SK-MEL-5 (cell line): ENCODE measurements at regions not wholly inside any gene's neighbourhood (a gene's known extent, or its start where the extent isn't known, plus 50 kb on each side); places are given as distances from the start of the nearest gene placed in this dataset.
"Not testable (repeated sequence)": the region's sequence is repeated elsewhere in the genome, so short reads cannot be mapped to it uniquely, and the experiment has no call there.

ENCODE experiments used
- DNase-seq: peaks from one replicate; pipeline ENCODE4 v3.0.0-alpha.2; 2016; ENCODE audit warnings: low read depth, low spot score
- in situ Hi-C: cut with HindIII; loops from 2 replicates; pipeline ENCODE4 v1.10.0; 2016; ENCODE audit warnings: low sequenced_read_pairs, high pct_unique_total_duplicates, low pct_unique_long_range_greater_than_20kb

DNA sequence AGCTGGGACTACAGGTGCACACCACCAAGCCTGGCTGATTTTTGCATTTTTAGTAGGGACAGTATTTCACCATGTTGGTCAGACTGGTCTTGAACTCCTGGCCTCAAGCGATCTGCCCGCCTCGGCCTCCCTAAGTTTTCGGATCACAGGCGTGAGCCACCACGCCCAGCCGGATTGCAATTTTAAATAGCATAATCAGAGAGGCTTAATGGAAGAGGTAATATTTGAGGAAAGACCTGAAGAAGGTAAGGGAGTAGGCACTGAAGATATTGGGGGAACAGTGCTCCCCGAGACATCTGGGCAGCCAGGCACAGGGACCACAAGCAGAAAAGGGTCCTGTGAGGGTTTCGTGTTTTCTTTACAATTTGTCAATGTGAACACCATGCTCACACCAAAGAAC, 61.4 kb upstream of the USP6NL start:
- DNase-seq = no peak
- in situ Hi-C loops = no loop called here

DNA sequence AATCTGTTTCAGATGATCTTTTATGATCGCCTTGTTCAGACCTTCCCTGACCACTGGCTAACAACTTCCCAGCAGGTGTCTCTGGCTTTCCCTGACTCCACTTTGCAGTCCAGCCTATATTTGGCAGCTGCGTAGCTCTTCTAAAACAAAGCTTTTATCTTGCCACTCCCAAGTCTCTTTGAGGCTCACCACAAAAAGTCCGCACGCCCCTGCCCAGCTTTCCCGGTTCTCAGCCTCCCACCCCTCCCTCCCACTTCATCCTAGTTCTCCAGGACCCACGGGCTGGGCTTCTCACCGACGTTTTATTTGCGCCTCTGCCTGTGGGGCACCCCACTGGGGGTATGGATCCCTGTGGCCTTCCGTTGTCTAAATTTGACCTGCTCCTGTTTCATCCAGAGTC, 58.9 kb upstream of the USP6NL start:
- no peak for DNase-seq
- in situ Hi-C loops = no loop called here

DNA sequence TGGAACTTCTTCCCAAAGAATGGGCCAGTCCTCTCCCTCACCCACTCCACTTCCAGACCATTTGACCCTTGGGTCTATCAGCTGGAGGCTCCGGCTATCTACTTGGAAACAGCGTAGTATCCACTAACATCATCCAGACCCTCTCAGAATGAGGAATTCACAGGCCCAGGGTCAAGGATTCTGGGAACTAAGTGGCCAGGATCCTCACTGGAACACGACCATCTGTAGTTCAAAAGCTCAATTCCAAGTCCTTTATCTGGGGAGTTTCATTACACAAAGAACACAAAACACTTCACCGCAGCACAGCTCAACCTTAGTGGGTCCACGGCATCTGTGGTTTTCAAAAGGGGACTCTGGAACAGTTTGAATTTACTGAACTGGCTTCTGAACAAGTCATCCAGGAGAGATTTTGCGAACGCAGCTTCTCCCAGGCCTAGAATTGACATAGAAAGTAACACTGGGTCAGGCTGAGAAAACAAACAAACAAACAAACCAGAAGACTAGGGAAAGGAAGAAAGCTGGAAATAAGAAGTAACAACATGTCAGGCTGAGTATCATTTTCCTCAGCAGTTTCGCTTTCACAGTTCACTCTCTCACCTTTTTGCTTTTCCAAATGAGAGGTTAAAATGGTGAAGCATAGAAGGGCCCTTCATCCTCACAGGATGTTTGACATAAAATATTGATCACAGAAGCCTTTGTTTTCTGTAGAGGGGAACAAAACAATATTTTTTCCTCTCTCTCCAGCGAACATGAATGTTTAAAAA, 57.6 kb upstream of the USP6NL start:
- in situ Hi-C loops = no loop called here
- DNase-seq = no peak

DNA sequence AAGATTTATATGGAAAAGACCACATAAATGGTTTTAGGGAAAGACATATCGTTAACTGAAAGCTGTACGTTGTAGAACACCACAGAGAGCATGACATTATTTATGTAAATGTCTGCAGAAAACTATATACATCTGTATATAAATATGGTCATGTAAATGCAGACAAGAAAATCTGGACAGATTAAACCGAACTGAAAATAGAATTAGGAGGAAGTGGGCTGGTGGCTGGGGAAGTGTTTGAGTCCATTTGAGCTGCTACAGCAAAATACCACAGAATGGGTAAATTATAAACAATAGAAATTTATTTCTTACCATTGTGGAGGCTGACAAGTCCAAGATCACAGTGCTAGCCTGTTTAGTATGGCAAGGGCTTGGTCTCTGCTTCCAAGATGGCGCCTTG, 56.3 kb upstream of the USP6NL start:
- in situ Hi-C loops = no loop called here
- no peak for DNase-seq

DNA sequence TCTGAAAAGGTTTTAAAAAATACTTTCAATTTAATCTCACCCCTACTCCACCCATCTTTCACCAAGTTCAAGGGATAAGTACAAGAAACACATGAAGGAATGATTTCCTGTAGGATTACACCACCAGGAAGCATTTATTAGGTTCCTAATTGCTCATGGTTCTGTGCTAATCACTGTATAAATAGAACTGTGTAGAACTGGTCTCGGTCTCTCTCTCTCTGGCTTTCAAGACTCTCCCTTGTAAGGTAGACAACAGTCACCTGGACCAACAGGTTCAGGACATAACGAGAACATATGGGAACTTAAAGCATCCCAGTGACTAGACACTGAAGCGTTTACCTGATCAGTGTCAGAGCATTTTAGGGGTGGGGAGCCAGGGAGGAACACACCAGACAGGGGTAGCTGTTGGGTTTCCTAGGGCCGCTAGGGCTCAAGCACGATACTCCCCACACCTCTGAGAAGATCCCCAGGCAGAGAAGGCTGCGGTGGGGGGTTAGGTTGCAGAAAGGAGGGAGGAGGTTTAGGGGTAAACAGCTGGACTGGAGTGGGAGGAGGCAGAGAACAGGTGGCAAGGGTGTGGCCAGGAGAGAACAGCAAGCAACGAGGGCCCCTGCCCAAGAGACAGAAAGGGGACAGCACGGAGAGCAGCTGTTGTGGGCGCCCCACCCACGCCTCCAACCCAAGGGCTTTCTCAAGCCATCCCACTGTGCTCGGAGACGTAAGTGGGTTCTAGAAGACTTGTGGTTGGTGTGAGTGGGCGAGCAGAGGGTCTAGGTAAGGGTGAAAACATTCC, 52.5 kb upstream of the USP6NL start:
- DNase-seq = no peak
- in situ Hi-C loops = no loop called here

DNA sequence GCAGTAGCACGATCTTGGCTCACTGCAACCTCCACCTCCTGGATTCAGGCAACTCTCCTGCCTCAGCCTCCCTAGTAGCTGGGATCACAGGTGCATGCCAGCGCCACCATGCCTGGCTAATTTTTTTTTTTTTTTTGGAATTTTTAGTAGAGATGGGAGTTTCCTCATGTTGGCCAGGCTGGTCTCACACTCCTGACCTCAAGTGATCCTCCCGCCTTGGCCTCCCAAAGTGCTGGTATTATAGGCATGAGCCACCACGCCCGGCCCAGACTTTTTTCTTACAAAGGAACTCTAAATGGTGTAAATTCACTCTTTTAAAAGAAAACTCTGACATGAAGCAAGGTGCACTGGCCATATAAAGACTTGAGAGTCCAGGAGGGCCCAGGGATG, 51.7 kb upstream of the USP6NL start:
- in situ Hi-C loops, DNase-seq: not testable (repeated sequence)

DNA sequence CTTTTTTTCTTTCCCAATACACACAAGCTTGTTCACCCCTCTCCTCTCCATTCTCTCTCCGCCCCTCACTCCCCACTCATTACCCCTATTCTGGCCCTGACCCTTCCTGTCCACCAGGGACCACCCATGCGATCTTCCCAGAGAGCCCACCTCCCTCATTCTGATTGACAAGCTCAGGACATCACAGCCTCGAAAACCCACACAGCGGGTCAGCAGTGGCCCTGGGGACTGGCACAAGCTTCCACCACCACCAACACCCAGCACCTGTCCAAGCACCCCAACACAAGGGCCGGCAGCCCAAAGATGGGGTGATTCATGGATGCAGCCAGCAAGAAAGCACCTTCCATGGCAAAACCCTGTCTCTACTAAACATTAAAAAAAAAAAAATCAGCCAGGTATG, 50.0 kb upstream of the USP6NL start:
- no peak for DNase-seq
- in situ Hi-C loops = no loop called here
